Activated CD4-positive, alpha-beta memory T cell treated with anti-CD3 and anti-CD28 coated beads, Interleukin-2, amount 10 ng/mL, durations not matched to agents 7 days and 5 days (primary cell): ENCODE measurements at regions not wholly inside any gene's neighbourhood (a gene's known extent, or its start where the extent isn't known, plus 50 kb on each side); places are given as distances from the start of the nearest gene placed in this dataset.

ENCODE experiments used
- CTCF ChIA-PET: fragments of 350-600 bp; sonication (Branson Sonifier 250); formaldehyde crosslinking; loops from one replicate; lab custom pipeline; 2021; ENCODE audit warnings: antibody characterized with exemption, inconsistent platforms; lab: Charles Lee
- POLR2A ChIA-PET: fragments of 350-600 bp; sonication (Branson Sonifier 250); formaldehyde crosslinking; loops from one replicate; lab custom pipeline; 2021; ENCODE audit warnings: antibody characterized with exemption; lab: Charles Lee
- DNase-seq: peaks from one replicate; pipeline ENCODE4 v3.0.0-alpha.2; 2020
- H3K27ac Mint-ChIP-seq: one replicate; pipeline ENCODE4 v1.8.0; 2021; ENCODE audit warnings: mild to moderate bottlenecking, mixed read lengths
- H3K27me3 Mint-ChIP-seq: one replicate; pipeline ENCODE4 v1.8.0; 2021; ENCODE audit warnings: mixed read lengths
- H3K36me3 Mint-ChIP-seq: one replicate; pipeline ENCODE4 v1.8.0; 2021; ENCODE audit warnings: low read depth, mixed read lengths
- H3K4me1 Mint-ChIP-seq: one replicate; pipeline ENCODE4 v1.8.0; 2021; ENCODE audit warnings: mixed read lengths
- H3K4me3 Mint-ChIP-seq: one replicate; pipeline ENCODE4 v1.8.0; 2021; ENCODE audit warnings: mild to moderate bottlenecking, mixed read lengths
- H3K9me3 Mint-ChIP-seq: one replicate; pipeline ENCODE4 v1.8.0; 2021; ENCODE audit warnings: mixed read lengths

- CTCF ChIA-PET = no interaction called here
- Mint-ChIP-seq H3K4me1 (no peaks in the 10 kb centered on the region), H3K4me3 (no peak overlapping the region), H3K27me3 (no peaks in the 10 kb centered on the region), H3K36me3 (no peaks in the 10 kb centered on the region), H3K9me3 (peaks cover 17% of the 10 kb centered on the region), H3K27ac (no peak overlapping the region)
- DNase-seq = no peak
- POLR2A ChIA-PET = no interaction called here
These were observed 1177.3 kb upstream of the NUDT12 start for GRCh38 chr5:104739905-104740304.

- no peaks in the 10 kb centered on the region for H3K36me3 Mint-ChIP-seq
- ChIA-PET POLR2A (no interaction called here), CTCF (no interaction called here)
- H3K4me1 Mint-ChIP-seq = no peaks in the 10 kb centered on the region
- H3K27ac Mint-ChIP-seq = no peak overlapping the region
- peaks cover 16% of the 10 kb centered on the region for H3K9me3 Mint-ChIP-seq
- DNase-seq = no peak
- H3K27me3 Mint-ChIP-seq = no peaks in the 10 kb centered on the region
- no peak overlapping the region for H3K4me3 Mint-ChIP-seq
These were observed 1176.9 kb upstream of the NUDT12 start for GRCh38 chr5:104739503-104739902.

- Mint-ChIP-seq H3K9me3 (peaks cover 7% of the 10 kb centered on the region), H3K36me3 (no peaks in the 10 kb centered on the region), H3K27me3 (no peaks in the 10 kb centered on the region), H3K4me1 (no peaks in the 10 kb centered on the region), H3K27ac (no peak overlapping the region), H3K4me3 (no peak overlapping the region)
- no peak for DNase-seq
- ChIA-PET POLR2A (no interaction called here), CTCF (no interaction called here)
These were observed 1173.5 kb upstream of the NUDT12 start for GRCh38 chr5:104736073-104736472.

- H3K27ac Mint-ChIP-seq = no peak overlapping the region
- ChIA-PET CTCF (no interaction called here), POLR2A (no interaction called here)
- H3K36me3 Mint-ChIP-seq = no peaks in the 10 kb centered on the region
- no peak for DNase-seq
- H3K4me1 Mint-ChIP-seq = no peaks in the 10 kb centered on the region
- no peaks in the 10 kb centered on the region for H3K27me3 Mint-ChIP-seq
- peaks cover 9% of the 10 kb centered on the region for H3K9me3 Mint-ChIP-seq
- no peak overlapping the region for H3K4me3 Mint-ChIP-seq
These were observed 1171.5 kb upstream of the NUDT12 start for GRCh38 chr5:104734046-104734445.

- ChIA-PET POLR2A (no interaction called here), CTCF (no interaction called here)
These were observed 1170.6 kb upstream of the NUDT12 start for GRCh38 chr5:104733063-104733669.

GRCh38 chr5:104731331-104731730 lies 1168.7 kb upstream of the NUDT12 start:
- Mint-ChIP-seq H3K4me1 (no peaks in the 10 kb centered on the region), H3K9me3 (peaks cover 11% of the 10 kb centered on the region), H3K4me3 (no peak overlapping the region), H3K36me3 (no peaks in the 10 kb centered on the region), H3K27ac (no peak overlapping the region), H3K27me3 (no peaks in the 10 kb centered on the region)
- DNase-seq = no peak
- CTCF ChIA-PET = no interaction called here
- POLR2A ChIA-PET = no interaction called here

More at GRCh38 chr5:104733063-104733669, 1170.6 kb upstream of the NUDT12 start:
- Mint-ChIP-seq H3K27ac (no peak overlapping the region), H3K36me3 (no peaks in the 10 kb centered on the region), H3K9me3 (peaks cover 11% of the 10 kb centered on the region), H3K27me3 (no peaks in the 10 kb centered on the region), H3K4me3 (no peak overlapping the region), H3K4me1 (no peaks in the 10 kb centered on the region)
- DNase-seq = no peak

GRCh38 chr5:104708027-104708426 lies 1145.4 kb upstream of the NUDT12 start:
- DNase-seq = no peak
- H3K4me3 Mint-ChIP-seq = no peak overlapping the region
- ChIA-PET CTCF (no interaction called here), POLR2A (no interaction called here)
- H3K4me1 Mint-ChIP-seq = no peaks in the 10 kb centered on the region
- H3K9me3 Mint-ChIP-seq = peaks cover 4% of the 10 kb centered on the region
- H3K27ac Mint-ChIP-seq = no peak overlapping the region
- H3K27me3 Mint-ChIP-seq = no peaks in the 10 kb centered on the region
- no peaks in the 10 kb centered on the region for H3K36me3 Mint-ChIP-seq

- H3K4me1 Mint-ChIP-seq = no peaks in the 10 kb centered on the region
- no peak overlapping the region for H3K4me3 Mint-ChIP-seq
- DNase-seq = no peak
- ChIA-PET CTCF (no interaction called here), POLR2A (no interaction called here)
- peaks cover 4% of the 10 kb centered on the region for H3K9me3 Mint-ChIP-seq
- no peak overlapping the region for H3K27ac Mint-ChIP-seq
- no peaks in the 10 kb centered on the region for H3K27me3 Mint-ChIP-seq
- no peaks in the 10 kb centered on the region for H3K36me3 Mint-ChIP-seq
These were observed 1144.0 kb upstream of the NUDT12 start for GRCh38 chr5:104706600-104706999.

GRCh38 chr5:104702212-104702611 lies 1139.6 kb upstream of the NUDT12 start:
- H3K36me3 Mint-ChIP-seq = no peaks in the 10 kb centered on the region
- ChIA-PET POLR2A (no interaction called here), CTCF (no interaction called here)
- no peaks in the 10 kb centered on the region for H3K27me3 Mint-ChIP-seq
- H3K27ac Mint-ChIP-seq = no peak overlapping the region
- DNase-seq = no peak
- no peaks in the 10 kb centered on the region for H3K4me1 Mint-ChIP-seq
- H3K4me3 Mint-ChIP-seq = no peak overlapping the region
- peaks cover 15% of the 10 kb centered on the region for H3K9me3 Mint-ChIP-seq

- Mint-ChIP-seq H3K27ac (no peak overlapping the region), H3K27me3 (no peaks in the 10 kb centered on the region), H3K9me3 (peaks cover 13% of the 10 kb centered on the region), H3K4me3 (no peak overlapping the region), H3K4me1 (no peaks in the 10 kb centered on the region), H3K36me3 (no peaks in the 10 kb centered on the region)
- no peak for DNase-seq
- ChIA-PET POLR2A (no interaction called here), CTCF (no interaction called here)
These were observed 1136.8 kb upstream of the NUDT12 start for GRCh38 chr5:104699438-104699837.

GRCh38 chr5:104661256-104661655 lies 1098.7 kb upstream of the NUDT12 start:
- H3K27ac Mint-ChIP-seq = no peak overlapping the region
- H3K4me3 Mint-ChIP-seq = no peak overlapping the region
- CTCF ChIA-PET = no interaction called here
- peaks cover 9% of the 10 kb centered on the region for H3K9me3 Mint-ChIP-seq
- H3K36me3 Mint-ChIP-seq = no peaks in the 10 kb centered on the region
- H3K4me1 Mint-ChIP-seq = no peaks in the 10 kb centered on the region
- POLR2A ChIA-PET = no interaction called here
- DNase-seq = no peak
- H3K27me3 Mint-ChIP-seq = no peaks in the 10 kb centered on the region

- H3K27ac Mint-ChIP-seq = no peak overlapping the region
- ChIA-PET POLR2A (no interaction called here), CTCF (no interaction called here)
- no peak for DNase-seq
- H3K27me3 Mint-ChIP-seq = no peaks in the 10 kb centered on the region
- H3K36me3 Mint-ChIP-seq = no peaks in the 10 kb centered on the region
- H3K4me3 Mint-ChIP-seq = no peak overlapping the region
- peaks cover 11% of the 10 kb centered on the region for H3K9me3 Mint-ChIP-seq
- H3K4me1 Mint-ChIP-seq = no peaks in the 10 kb centered on the region
These were observed 1096.9 kb upstream of the NUDT12 start for GRCh38 chr5:104659497-104659896.

GRCh38 chr5:104652271-104652861 lies 1089.8 kb upstream of the NUDT12 start:
- H3K36me3 Mint-ChIP-seq = no peaks in the 10 kb centered on the region
- CTCF ChIA-PET = no interaction called here

More at GRCh38 chr5:104652271-104652861, 1089.8 kb upstream of the NUDT12 start:
- Mint-ChIP-seq H3K9me3 (peaks cover 6% of the 10 kb centered on the region), H3K4me1 (no peaks in the 10 kb centered on the region), H3K27ac (no peak overlapping the region), H3K4me3 (no peak overlapping the region), H3K27me3 (no peaks in the 10 kb centered on the region)
- POLR2A ChIA-PET = no interaction called here
- no peak for DNase-seq
